ENCODE measurements at regions not wholly inside any gene's neighbourhood (a gene's known extent, or its start where the extent isn't known, plus 50 kb on each side); places are given as distances from the start of the nearest gene placed in this dataset.

DNA sequence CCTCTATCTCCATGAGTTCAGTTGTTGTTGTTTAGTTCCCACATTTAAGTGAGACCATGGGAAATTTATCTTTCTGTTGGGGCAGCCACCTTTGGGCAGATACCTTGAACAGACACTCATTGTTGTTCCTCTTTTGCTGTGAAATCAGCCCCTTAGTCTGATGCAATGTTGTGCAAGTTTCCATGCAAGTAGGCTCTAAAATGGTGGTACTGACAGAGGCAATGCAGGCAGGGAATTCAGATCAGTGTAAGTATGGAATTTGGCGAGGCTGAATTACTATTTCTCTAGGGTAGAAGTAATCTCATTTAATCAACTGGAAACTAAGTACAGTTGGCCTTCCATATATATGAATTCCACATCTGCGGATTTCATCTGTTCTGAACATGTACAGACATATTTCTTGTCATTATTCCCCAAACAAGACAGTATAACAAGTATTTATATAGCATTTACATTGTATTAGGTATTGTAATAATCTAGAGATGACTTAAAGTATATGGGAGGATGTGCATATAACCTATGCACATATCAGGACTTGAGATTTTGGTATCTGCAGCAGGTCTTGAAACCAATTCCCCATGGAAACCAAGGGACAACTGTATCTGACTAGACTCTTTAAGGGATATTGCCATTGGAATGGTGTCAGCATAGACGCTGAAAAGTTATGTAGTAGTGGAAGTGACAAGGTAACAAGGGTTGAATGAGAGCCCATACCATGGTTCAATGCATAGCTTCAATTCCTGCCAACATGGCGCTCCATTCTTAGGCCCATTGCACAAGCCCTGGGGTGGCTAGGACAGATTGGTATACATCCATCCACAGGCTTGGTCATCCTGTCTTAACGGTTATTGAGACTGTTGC is 281.5 kb upstream of the HTR2A start:
- DNase-seq = no peak

DNA sequence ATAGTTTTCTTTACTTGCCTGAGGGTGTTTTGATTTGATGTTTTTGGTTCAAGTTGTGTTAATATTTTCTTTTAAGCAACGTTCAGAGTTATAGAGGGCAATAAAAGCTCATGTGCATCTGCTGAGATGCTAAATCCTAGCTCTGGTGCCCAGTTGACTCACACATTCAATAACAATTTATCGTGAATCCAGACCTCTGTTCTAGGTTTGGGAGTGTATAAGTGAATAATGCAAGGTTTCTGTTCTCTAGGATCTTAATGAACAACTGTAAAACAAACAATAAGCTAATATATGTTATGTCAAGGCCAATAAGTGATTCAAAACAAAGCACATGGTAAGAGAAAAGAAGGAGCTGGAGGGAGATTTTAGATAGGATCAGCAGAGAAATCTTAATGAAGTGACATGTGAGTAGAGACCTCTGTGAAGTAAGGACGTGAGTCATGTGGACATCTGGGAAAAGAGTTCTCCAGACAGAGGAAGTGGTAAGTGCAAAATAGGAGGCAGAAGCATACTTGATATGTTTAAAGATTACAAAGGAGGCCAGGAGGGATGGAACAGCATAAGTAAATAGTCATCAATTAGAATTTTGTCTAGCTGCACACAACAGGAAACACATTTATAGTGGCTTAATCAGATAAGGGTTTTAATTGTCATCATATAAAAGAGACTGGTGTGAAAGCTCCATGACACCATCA is 278.5 kb upstream of the HTR2A start:
- no peak for DNase-seq

DNA sequence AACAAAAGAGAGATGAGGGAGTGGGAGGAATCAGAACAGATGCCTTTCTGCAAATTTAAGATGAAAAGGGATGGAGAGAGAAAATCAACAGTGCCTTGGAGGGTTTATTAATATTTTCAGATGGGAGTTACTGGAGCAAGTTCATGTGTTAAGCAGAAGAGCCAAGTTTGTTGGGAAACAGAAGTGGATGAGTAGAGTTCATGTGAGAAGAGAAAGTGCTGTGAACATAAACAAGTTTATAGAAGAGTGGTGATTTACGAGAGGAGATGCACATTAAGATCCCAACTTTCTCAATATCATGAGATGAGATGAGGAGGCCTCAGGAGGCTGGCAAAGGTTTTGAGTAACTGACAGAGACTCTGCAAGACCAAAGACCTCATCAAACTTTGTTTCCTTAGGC is 274.1 kb upstream of the HTR2A start:
- DNase-seq = no peak

DNA sequence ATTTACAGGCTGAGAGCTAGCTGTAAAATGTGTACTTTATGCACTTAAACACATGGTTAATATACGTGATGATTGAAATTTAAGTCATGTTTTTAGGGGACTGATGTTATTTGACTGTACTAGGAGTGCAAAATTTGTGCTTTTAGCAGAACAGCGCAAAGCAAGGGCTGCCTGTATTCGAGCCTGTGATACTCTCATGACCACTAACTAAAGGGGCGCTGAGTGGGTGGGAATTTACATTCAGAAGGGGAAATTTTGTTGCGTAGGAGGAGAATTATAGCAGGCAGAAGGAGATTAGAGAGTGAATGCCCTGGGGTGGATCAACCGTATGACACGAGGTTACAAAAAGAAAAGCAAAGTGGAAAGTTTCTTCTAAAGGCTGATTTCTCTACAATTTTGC is 271.8 kb upstream of the HTR2A start:
- DNase-seq = no peak

DNA sequence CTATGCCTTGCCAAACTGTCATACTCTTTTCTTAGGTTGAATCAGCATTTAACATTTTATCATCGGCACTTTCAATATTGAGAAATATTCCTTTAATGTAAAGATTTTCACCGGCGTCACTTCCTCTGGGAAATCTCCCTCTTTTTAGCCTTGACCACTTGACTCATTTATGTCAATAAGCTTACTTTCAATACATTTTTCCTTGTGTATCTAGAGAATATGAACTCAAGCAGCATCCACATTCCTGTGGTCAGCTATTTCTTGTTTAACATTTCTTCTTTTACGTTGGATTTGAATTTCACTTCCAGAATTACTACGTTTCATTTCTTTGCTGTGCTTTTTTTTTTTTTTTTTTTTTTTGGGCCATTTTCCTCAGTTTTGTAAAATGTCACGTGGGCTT is 271.2 kb upstream of the HTR2A start:
- DNase-seq = no peak

DNA sequence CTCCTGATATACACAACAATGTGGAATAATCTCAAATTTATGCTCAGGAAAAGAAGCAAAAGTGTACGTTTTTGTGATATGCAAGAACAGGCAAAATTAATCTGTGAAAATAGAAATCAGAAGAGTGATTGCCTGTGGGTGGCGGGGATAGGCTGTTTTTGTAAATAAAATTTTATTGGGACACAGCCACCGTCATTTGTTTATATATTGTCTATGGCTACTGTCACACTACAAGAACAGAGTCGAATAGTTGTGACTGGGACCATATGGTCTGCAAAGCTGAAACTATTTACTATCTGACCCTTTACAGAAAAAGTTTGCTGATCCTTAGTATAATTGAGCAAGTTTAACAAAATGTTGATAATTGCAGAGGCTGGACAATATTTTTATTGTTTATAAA is 269.5 kb upstream of the HTR2A start:
- DNase-seq = no peak

DNA sequence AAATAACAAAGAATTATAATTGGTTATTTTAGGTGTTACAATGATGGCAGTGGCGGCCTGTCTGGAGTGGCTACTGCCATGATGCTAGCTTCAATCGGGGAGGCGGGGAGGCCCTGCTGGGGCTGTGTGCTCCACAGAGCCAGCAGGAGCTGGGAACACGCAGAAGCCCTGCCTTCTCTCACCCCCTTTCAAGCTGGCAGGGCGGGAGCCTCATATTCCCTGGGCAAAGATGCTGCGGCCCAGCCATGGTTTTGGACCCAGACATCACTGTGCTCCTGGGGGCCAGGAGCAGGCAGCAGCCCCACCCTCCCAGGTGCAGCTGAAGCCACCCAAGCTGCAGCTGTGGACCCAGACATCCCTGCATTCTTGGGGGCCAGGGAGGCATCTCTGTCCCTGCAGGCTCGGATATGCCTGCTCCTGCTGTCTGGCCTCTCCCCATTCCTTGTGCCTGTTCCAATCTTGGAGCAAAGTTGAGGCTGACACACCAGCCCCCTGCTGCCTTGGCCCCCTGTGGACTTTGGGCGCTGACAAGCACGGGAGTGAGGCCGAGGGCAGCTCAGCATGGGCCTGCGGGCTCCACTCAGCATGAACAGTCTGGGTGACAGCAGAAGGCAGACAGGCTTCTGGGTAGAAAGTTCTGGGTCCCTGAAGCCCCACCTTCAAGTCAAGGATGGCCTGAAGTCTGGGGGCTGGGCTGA is 263.1 kb upstream of the HTR2A start:
- no peak for DNase-seq

DNA sequence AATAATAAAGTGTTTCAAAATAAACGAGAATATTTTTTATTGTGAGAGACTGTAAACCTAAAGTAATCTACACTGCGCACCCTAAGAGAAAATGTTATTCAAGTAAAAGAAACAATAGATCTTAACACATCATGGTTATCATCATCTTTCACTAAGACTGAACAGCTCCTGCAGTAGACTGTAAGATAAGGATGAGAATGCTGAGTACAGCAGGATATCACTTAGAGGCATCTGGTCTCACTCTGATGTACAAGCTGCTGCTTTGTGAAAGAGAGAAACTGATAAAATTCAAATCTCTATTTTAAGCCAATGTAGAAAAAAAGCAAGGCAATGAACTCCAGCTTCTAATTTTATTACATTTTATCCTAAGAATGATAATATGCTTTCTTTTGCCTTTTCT is 261.7 kb upstream of the HTR2A start:
- no peak for DNase-seq

DNA sequence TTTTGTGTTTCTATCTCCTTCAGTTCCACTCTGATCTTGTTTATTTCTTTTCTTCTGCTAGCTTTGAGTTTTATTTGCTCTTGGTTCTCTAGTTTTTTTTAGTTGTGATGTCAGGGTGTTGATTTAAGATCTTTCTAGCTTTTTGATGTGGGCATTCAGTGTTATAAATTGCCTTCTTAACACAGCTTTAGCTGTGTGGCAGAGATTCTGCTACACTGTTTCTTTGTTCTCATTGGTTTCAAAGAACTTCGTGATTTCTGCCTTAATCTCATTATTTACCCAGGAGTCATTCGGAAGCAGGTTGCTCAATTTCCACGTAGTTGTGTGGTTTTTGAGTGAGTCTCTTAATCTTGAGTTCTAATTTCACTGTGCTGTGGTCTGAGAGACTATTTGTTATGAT is 251.7 kb upstream of the HTR2A start:
- no peak for DNase-seq

DNA sequence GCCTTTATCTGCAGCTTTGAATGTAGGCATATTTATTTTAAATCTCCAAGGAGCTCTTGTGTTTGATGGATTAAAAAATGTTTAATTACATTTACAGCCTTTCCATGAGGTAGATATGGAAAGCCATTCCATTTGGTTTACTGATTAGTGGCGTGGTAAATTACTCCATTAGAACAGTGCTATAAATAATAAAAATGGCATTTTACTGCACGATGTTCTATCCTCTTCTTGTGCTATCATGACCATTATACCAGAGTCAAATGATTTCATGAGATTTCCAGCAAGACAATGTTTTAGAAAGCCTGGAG is 250.9 kb upstream of the HTR2A start:
- no peak for DNase-seq

DNA sequence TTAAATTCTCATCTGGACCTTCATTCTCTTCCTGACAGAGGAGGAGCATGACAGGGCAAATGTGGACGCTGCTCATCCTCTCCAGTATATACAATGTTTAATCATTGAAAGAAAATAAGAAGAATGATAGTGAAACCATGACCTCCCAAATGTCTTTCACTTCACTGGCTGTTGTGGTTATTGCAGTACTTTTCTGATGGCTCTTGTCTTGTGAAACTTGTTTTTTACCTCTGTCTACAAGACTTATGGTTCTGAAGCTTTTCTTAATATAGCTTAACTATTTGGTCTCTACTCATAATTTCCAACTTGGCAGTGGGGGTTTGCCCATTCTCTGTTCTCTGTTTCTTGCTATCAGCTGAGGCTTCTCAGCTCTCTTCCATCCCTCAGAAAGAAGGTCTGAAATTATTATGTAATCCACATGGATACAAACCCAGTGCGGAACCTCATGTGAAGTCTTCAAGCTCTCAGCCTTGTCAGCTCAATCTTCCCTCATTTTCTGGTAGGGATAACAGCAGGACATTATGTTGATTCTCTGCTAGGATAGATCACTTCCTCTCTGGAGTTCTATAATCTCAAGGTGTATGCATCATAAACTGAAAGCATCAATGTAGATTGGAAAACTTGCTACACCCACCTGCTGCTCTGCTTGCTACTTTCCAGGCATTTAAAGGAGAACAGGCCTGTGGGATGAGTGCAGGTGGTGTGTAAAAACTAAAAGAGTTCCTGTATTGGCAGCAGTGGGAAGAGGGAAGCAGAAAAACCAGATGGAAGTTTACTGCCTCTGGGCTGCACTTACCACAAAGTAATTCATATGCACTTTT is 250.3 kb upstream of the HTR2A start:
- DNase-seq = no peak

DNA sequence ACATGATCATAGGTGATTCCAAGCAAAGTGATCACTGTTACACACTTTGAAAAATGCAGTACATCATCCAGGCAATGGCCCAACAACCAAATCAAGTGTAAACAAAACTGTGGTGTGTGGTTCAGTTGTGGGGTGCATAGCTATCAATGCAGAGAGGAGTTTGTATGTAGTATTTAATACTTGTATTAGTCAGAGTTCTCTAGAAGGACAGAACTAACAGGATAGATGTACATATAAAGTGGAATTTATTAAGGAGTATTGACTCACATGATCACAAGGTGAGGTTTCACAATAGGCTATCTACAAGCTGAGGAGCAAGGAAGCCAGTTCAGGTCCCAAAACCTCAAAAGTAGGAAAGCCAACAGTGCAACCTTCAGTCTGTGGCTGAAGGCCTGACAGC is 249.3 kb upstream of the HTR2A start:
- no peak for DNase-seq

DNA sequence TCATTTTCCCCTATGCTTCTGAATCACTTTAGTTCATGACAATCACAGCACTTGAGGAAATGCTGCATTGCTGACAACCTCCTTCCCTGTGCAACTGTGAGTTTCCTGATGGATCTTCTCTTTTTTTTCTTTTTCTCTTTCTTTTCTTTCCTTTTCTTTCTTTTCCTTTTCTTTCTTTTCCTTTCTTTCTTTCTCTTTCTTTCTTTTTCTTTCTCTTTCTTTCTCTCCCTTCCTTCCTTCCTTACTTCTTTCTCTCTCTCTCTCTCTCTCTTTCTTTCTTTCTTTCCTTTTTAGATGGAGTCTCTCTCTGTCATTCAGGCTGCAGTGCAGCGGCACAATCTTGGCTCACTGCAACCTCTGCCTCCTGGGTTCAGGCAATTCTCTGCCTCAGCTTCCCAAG is 247.9 kb upstream of the HTR2A start:
- DNase-seq = no peak

DNA sequence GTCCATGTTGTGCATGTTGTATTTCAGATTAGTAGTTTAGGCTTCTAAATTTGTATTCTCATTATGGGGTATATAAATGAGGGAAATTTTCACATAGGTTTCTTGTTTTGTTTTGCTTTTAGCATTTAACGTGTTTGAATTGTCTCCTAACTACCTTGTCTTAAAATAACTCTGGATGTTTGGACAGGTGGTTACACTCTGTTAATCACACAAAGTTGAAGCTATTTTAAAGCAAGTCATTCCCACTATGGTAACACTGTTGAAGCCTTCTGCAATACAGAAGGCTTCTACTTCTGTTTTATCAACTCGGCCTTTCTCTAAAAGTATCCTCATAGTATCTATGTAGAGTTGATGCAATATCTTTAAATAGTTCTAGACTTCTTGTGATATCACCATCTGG is 245.3 kb upstream of the HTR2A start:
- no peak for DNase-seq

DNA sequence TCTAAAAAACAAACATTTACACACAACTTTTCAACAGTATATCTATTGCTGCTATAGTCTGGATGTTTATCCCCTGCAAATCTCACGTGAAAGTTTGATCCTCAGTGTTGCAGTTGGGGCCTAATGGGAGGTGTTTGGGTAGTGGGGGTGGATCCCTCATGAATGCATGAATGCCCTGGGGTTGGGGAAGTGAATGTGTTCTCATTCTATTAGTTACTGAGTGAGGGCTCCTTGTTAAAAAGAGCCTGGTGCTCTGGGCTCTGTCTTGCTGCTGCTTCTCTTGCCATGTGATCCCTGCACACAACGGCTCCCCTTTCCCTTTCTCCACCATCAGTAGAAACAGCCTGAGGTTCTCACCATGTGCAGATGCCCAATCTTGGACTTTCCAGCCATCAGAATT is 242.7 kb upstream of the HTR2A start:
- no peak for DNase-seq

DNA sequence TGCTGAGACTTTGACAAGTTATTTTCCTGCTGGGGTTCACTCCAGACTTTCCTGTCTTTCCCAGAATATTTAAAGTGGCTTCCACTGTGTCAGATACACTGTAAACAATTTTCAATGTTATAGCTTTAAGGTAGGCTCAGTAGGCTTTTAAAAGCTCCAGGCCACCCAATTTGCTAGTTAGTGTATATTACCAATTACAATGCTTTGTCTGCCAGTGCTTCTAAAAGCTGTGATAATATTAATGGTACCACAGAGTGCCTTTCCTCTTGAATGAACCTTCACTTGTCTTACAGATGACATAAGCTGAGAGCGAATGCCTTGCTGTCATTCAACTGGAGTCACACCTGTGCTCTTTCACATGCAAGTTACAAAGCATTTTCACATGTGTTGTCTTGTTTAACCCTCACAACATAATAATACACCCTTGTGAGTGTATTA is 239.7 kb upstream of the HTR2A start:
- no peak for DNase-seq

DNA sequence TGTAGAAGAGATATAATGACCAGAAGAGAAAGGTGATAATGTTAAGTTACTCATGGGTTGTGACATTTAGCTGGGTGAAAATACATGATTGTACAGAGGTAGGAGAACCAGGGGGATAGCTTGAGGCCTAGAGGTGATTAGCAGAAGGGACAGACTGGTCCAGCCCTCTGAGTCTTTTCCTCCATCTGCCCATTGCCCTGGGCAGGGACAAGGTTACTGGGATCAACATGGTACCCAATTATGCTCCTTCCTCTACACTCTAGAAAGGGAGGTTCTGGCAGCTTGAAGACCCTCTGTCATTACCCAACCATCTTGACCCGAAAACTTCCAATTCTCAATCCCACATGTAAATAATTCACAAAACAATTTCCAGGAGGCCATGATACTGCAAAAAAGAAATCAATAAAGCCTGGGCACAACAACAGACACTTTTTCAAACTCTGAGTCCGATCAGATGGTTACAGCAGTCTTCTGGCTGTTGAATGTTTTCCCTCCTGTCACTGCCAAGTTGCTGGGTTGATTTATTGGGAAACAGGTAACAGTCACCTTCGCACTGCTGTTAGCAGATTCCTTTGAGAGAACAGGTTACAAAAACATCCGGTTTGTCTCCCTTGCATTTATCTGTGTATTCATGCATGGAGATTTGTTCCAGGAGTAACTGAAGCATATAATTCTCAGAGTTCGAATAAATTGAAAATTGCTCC is 239.1 kb upstream of the HTR2A start:
- no peak for DNase-seq

DNA sequence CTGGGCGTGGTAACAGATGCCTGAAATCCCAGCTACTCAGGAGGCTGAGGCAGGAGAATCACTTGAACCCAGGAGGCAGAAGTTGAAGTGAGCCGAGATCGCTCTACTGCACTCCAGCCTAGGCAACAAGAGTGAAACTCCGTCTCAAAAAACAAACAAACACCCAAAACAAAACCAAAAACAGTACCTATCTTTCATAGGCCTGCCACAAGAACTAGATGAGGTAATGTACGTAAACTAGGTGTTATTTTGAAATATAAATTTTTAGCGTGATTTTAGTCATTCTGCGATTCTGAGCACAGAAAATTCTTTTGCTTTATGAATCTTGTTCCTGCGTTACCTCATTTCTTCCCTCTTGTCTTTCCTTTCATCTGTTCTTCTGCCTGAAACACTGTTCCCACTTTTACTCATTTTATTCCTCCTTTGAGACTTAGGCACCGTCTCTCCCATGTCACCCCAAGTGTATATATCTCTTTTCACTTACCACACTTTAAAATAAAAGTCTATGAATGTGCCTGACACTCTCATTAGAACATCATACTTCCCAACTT is 238.2 kb upstream of the HTR2A start:
- DNase-seq = no peak

DNA sequence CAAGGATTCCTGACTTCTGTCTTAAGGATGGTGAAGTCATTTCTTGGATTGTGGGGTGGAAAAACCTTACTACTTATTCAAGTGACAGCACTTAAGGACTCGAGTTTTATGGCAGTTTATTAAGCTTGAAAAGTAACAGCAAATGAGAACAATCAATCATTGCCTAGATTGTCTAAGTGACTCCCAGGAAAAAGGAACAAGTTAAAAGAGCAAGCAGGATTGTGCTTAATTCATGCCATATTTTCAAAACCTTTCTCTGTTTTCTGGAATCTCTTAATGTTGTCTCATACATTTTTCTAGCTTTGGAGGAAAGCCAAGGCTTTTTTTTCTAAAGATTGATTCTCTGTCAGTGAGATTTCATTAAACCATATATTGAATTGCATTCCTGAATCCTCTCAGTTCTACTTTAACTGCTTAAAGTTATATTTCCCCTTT is 236.2 kb upstream of the HTR2A start:
- DNase-seq = no peak

DNA sequence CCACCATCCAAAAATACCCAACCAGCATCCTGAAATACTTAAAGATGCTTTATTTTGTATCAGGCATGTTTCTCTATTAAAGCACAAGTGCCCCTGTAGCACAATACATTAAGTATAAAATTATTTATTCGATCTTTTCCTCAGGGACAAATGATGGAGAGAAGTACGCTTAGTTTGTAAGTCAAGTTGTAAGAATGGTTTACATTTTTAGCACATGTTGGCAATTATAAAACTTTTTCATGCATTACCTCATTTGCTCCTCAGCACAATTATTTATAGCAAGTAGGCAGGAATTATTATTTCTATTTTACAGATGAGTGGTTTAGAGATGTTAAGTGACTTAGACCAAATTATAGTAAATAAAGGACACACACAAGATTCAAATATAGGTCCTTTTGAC is 232.6 kb upstream of the HTR2A start:
- no peak for DNase-seq

DNA sequence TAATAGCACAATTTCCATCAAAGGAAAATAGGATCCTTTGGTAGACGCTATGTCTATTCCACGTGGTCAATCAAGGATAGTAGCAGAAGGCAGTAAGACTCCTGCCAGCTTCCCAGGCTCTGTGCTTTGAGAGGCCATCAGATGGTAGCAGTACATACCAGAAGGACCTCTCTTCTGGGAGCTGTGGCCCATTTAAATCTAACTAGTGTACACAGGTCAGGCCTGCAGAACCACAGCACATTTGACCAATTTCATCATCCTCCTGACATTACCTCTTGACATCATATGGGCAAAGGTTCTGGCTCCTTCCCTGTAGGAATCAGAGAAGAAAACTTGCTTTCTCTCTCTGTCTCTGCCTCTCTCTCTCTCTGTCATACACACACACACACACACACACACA is 229.6 kb upstream of the HTR2A start:
- no peak for DNase-seq

All from hypothalamus (tissue), 51 donors.